Heart right ventricle (tissue), 16 donors: ENCODE measurements at regions not wholly inside any gene's neighbourhood (a gene's known extent, or its start where the extent isn't known, plus 50 kb on each side); places are given as distances from the start of the nearest gene placed in this dataset.

Experiments used
- ATAC-seq, 8 donors: fragments of 200-7000 bp; cut with Tn5 transposase; one replicate each; pipeline ENCODE4 v1.9.1; 2020; ENCODE audit warnings: mild to moderate bottlenecking in 8 of 8, moderate library complexity in 8 of 8, moderate number of reproducible peaks in 1 of 8
- DNase-seq, 2 donors: peaks; one replicate each; pipeline ENCODE4 v3.0.0-alpha.2; 2020
- H3K27ac ChIP-seq, 10 donors: fragments of 200-600 bp; sonication (generic) in 2 of 10; one replicate each; pipeline versions ENCODE4 v1.5.0 to v1.8.0; 2020 to 2022; ENCODE audit warnings: mild to moderate bottlenecking in 3 of 10
- H3K27me3 ChIP-seq, 7 donors: fragments of 200-600 bp; one replicate each; pipeline ENCODE4 v1.8.0; 2021 to 2022; ENCODE audit warnings: mild to moderate bottlenecking in 2 of 7
- H3K36me3 ChIP-seq, 9 donors: fragments of 200-600 bp; sonication (generic) in 1 of 9; one replicate each; pipeline versions ENCODE4 v1.5.0 to v1.8.0; 2020 to 2022; ENCODE audit warnings: mild to moderate bottlenecking in 2 of 9
- H3K4me1 ChIP-seq, 9 donors: fragments of 200-600 bp; sonication (generic) in 1 of 9; one replicate each; pipeline versions ENCODE4 v1.5.0 to v1.8.0; 2020 to 2022; ENCODE audit warnings: mild to moderate bottlenecking in 4 of 9
- H3K4me3 ChIP-seq, 10 donors: fragments of 200-600 bp; sonication (generic) in 2 of 10; one replicate each; pipeline versions ENCODE4 v1.5.0 to v1.8.0; 2020 to 2022; ENCODE audit warnings: mild to moderate bottlenecking in 7 of 10, moderate library complexity in 2 of 10
- H3K9me3 ChIP-seq, 11 donors: fragments of 200-600 bp in 10 of 11; sonication (generic) in 2 of 11; one replicate each; pipeline versions ENCODE4 v1.5.0 to v1.8.0; 2013 to 2022; ENCODE audit warnings: mild to moderate bottlenecking in 2 of 11, control low read depth in 1 of 11, moderate library complexity in 1 of 11
- WGBS, 2 donors: extraction: QIAGEN DNeasy Blood & Tissue Kit; methylation state at CpG; one replicate each; pipeline ENCODE4 v1.1.7; 2013; ENCODE audit warnings: inconsistent platforms in 1 of 2; 5-methylcytosine and 5-hydroxymethylcytosine counted together
- intact Hi-C, 10 donors: fragments of 100-400 bp; cut with DNase I; formaldehyde crosslinking; loops; one replicate each; pipeline versions ENCODE4 v1.11.1 to v1.14.2; 2022
- TF ChIP-seq, protein P1 (sequence below), 9 donors: fragments of 200-600 bp; sonication (generic) in 2 of 9; IDR thresholded peaks; one replicate each; pipeline versions ENCODE4 v1.5.0 to v1.8.0; 2021 to 2022; ENCODE audit warnings: antibody characterized with exemption in 9 of 9, mild to moderate bottlenecking in 5 of 9, moderate library complexity in 1 of 9
- donor health status: Arrhythmogenic right ventricular cardiomyopathy.
- donor health status: ischemic (EF 13 %, LVEDD 7.1; RV severe dilation, severe dysfunction).
- donor health status: healthy with polysubstance abuse.
- donor health status: DM: no; HTN: yes; CAD: no.
- donor health status: DM: no; HTN: no; CAD: no.
- donor health status: ischemic (EF 25% LVEDD 6.9; RV normal size, moderate dysfunction).
- donor health status: ischemic (EF 25% LVEDD 5.7; RV mildly dilated, moderate dysfunction).
- donor health status: healthy.
- donor health status: DM: yes; HTN: yes; CAD: no.
- donor health status: Ischemic cardiomyopathy.
- donor health status: ischemic (EF 35%, LVEDD 5.7; RV mildly dilated, moderate dysfunction).
- donor health status: nonischemic (EF 11% LVEDD 7.7; RV severe dilation, severe dysfunction).
- donor health status: DM: yes; HTN: yes; CAD: no.
- donor health status: PGD.
- donor health status: ischemic (EF 29% LVEDD 5.4; RV normal size, mild dysfunction).
- donor health status: nonischemic (EF 23%, LVEDD 6.1; RV moderate dilation, normal function).

GRCh38 chr11:80186692-80187091, 745.9 kb upstream of the TENM4 start:
- Histone ChIP-seq H3K27ac (no peak overlapping the region), H3K4me1 (no peaks in the 10 kb centered on the region), H3K4me3 (no peak overlapping the region), H3K9me3 (no peaks in the 10 kb centered on the region), H3K27me3 (no peaks in the 10 kb centered on the region), H3K36me3 (no peaks in the 10 kb centered on the region)
- WGBS, 2 donors, result 82 to 87% methylated on average over 3 of the region's 3 CpGs
- TF ChIP-seq, protein P1, sequence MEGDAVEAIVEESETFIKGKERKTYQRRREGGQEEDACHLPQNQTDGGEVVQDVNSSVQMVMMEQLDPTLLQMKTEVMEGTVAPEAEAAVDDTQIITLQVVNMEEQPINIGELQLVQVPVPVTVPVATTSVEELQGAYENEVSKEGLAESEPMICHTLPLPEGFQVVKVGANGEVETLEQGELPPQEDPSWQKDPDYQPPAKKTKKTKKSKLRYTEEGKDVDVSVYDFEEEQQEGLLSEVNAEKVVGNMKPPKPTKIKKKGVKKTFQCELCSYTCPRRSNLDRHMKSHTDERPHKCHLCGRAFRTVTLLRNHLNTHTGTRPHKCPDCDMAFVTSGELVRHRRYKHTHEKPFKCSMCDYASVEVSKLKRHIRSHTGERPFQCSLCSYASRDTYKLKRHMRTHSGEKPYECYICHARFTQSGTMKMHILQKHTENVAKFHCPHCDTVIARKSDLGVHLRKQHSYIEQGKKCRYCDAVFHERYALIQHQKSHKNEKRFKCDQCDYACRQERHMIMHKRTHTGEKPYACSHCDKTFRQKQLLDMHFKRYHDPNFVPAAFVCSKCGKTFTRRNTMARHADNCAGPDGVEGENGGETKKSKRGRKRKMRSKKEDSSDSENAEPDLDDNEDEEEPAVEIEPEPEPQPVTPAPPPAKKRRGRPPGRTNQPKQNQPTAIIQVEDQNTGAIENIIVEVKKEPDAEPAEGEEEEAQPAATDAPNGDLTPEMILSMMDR (IDR thresholded peaks at IDR 0.05), result no peak
- DNase-seq, result no peak
- ATAC-seq, result no peak
- intact Hi-C loops, result no loop called here

GRCh38 chr11:80182901-80183300, 742.1 kb upstream of the TENM4 start:
- 76 to 85% methylated on average over 3 of the region's 3 CpGs for WGBS, 2 donors
- H3K4me3 ChIP-seq, result no peak overlapping the region
- DNase-seq (no peak), ATAC-seq (no peak)
- peaks cover 0 to 3% (median 0%) of the 10 kb centered on the region in 11 donors for H3K9me3 ChIP-seq
- H3K27me3 ChIP-seq, result no peaks in the 10 kb centered on the region
- no peaks in the 10 kb centered on the region for H3K4me1 ChIP-seq
- TF ChIP-seq, protein P1 (IDR thresholded peaks at IDR 0.05), result no peak
- intact Hi-C loops, result no loop called here
- H3K27ac ChIP-seq, result no peak overlapping the region
- no peaks in the 10 kb centered on the region for H3K36me3 ChIP-seq

DNA sequence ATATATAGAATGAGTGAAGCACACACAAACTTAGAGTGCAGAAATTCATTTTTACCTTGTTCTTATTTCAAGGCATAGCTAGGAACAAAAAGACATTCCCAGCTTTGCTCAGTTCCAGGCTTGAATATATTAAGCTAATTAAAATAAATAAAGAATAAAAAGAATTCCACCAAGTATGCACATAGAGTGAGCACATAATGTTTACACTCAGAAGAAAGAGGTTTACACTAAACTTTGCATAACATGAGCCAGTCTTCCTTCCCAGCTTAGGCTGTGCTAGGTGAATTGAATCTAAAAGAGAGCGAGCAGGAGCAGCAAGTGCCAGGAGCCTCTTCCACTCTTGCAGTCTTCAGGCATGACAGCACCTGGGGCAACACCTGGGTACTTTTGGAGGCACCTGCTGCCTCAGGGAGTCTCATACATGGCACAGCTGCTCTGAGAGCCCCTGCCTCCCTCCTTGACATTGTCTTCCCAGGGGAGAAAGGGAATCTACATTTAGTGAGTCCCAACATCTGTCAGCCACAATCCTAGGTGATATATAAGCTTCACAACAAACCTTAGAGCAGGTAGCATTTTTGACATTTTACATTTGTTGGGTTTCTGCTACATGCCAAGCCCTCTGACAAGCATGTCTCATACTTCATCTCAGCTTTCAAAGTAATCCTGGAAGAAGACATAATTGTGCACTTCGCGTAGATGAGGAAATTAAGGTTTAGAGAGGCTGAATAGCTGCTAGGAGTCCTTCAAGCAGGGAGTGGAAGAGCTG, 732.7 kb upstream of the TENM4 start:
- no peaks in the 10 kb centered on the region for H3K27me3 ChIP-seq
- no peak overlapping the region for H3K4me3 ChIP-seq
- no peaks in the 10 kb centered on the region for H3K4me1 ChIP-seq
- TF ChIP-seq, protein P1 (IDR thresholded peaks at IDR 0.05), result no peak
- H3K36me3 ChIP-seq, result no peaks in the 10 kb centered on the region
- no peak overlapping the region for H3K27ac ChIP-seq
- peaks cover 0 to 21% (median 0%) of the 10 kb centered on the region in 11 donors for H3K9me3 ChIP-seq
- 74 to 83% methylated on average over 3 of the region's 3 CpGs for whole genome bisulfite sequencing, 2 donors
- intact Hi-C loops, result no loop called here
- DNase-seq (no peak), ATAC-seq (no peak)

- no peak overlapping the region for H3K4me3 ChIP-seq
- no peaks in the 10 kb centered on the region for H3K4me1 ChIP-seq
- 80 to 89% methylated on average over 2 of the region's 2 CpGs for WGBS, 2 donors
- H3K9me3 ChIP-seq, result peaks cover 0 to 21% (median 0%) of the 10 kb centered on the region in 11 donors
- TF ChIP-seq, protein P1 (IDR thresholded peaks at IDR 0.05), result no peak
- no peaks in the 10 kb centered on the region for H3K36me3 ChIP-seq
- intact Hi-C loops, result no loop called here
- DNase-seq, result no peak
- no peaks in the 10 kb centered on the region for H3K27me3 ChIP-seq
- no peak overlapping the region for H3K27ac ChIP-seq
- ATAC-seq, result no peak
Measured at GRCh38 chr11:80168796-80169195, 728.0 kb upstream of the TENM4 start.
